ENCODE measurements at regions not wholly inside any gene's neighbourhood (a gene's known extent, or its start where the extent isn't known, plus 50 kb on each side); places are given as distances from the start of the nearest gene placed in this dataset.

DNA sequence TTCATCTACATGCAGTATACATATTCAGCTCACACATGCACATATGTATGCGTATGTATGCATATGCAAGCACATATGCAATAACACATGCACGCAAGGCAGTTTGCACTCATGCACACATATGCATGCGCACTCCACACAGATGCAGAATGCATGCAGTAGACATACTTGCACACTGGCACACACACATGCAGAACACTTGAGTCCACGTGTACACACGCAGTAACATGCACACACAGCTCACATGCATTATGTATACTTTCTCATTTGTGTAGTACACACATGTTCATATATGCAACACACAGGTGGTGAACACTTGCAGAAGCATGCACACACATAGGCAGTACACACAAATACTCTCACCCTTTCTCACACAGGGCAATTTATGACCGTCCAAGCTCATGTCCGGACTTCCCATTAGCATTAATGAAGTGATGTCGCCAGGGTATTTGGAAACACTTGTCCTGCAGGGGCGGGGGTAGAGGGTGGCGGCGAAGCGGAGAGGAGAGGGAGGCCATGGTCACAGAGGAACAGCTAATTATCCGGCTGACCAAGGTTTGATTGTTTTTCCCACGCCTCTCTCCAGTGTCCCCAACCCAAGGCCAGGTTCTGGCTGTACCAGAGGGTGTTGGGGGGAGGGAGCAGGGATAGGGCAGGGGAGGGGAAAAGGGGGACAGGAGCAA lies 91.3 kb downstream of the VEGFA start:
- DNase-seq, result no peak

DNA sequence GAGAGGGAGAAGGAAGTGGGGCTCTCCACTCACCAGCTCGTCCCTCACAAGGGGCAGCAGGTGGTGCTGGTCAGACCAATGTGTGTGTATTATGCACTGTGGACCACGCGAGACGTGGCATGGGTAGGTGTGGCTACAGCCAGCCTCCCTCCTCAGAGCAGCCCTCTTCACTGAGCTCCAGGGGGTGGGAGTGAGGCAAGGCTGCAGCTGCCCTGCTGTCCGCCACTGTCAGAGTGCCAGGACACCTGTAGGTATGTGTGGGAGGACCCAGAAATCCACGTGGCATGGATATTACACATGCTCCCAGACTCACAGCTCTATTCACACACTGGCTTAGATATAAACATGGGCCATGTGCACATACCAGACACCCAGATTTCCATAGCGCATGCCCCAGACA lies 90.3 kb downstream of the VEGFA start:
- no peak for DNase-seq

DNA sequence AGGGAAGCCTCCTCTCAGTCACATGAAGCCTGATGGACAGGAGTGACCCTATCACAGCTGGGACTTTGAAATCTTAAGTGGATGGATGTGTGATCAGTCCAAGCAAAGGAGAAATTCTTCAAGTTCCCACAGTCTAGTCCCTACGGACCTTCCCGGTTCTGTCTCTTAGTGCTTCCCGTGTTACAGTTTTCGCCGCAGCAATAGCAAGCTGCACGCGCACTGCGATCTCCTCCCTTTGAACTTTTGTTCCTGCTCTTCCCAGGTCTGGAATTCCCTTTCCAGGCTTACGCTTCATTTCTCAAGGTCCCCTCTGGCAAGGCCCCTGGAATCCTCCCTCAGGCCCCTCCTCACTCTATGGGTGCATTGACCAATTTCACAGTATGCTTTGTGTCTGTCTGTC lies 89.2 kb downstream of the VEGFA start:
- no peak for DNase-seq

DNA sequence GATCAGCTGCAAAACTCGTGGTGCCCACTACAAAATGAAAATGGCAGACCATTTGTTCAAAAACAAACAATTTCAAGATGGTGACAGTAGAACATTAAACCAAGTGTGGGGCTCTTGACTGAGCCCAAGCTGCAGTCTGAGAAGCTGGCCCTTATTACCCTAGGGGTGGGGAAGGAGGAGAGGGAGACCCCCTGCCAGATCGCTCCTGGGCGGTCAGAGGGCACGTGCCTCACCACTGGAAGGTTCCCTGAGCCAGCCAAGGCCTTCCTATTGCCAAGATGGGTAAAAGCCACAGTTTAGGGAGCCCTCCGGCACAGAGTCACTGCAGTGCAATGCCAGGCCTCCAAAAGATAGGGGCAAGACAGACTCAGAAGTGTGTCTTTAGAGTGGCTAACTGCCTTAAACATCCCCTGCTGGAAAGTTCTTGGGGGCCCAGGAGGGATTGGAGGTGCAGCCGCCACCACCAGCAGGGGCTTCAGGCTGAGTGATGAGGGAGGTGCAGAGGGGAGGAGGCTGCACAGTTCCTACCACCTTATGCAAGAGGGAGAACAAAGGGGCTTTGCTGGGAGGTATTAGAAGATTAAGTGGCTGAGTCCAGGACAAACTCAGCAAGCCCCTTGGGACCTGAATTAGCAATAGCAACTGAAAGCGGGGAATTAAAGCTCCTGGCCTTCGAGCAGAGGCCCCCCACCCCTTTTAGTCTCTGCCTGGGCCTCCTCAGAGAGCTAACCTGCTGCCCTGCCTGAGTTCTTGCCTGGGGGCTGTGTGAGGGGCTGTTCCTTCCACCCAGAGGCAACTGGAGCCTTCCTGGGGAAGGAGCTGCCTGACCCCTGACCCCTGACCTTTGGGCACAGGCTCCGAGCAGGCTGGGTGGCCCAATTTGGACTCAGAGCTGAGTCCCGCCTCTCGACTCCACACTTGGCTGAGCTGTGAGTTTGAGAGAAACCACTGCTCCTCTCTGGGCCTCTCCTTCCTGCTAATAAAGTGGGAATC lies 88.4 kb downstream of the VEGFA start:
- no peak for DNase-seq

DNA sequence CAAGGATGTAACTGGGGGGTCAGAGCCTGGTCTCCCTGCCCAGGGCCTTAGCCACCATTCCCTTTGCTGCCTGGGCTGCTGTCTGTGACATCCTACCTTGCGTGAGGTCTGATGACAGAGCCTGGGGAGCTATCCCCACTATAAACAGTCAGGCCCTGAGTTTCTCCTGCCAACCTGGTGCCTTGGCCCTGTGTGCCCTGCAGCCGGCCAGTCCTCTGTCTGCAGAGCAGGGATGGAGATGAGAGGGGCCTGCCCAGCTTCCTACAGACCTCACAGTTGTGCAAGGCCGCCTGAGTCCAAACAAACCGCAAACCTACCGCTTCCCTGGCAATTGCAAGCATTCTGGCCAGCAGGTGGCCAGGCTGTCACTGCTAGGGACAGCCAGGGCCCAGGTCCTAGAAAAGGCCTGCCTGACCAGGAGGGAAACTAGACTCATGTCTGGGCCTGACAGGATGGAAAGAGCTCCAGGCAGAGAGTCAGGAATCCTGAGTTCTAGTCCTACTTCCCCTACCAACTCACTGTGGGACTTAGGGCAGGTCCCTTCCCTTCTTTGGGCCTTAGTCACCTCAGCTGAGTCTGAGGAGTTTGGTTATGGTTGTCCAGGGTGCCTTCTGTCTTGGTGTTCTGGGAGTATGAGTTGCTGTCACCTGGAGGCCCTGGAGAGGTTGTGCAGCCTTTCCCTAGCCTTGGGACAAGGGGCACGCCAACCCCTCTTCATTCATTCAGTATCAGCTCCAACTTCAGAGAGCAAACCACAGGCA lies 86.2 kb downstream of the VEGFA start:
- DNase-seq, result no peak

DNA sequence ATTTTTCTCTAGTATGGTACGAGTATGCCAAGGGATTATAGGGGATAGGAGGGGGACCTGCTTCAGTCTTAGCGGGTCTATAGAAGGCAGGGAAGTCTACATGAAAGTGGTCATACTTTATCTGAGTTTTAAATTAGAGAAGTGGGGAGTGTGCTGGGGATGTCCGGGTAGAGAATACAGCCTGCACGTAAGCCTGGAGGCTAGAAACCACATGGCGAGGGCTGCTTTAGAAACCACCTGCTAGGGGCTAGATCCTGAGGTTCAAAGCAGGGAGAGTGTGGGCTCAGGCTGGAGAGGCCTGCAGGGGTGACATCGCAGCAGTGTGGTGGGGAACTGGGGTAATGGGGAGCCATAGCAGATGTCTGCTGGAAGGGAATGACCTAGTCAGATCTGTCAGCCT lies 85.2 kb downstream of the VEGFA start:
- no peak for DNase-seq

DNA sequence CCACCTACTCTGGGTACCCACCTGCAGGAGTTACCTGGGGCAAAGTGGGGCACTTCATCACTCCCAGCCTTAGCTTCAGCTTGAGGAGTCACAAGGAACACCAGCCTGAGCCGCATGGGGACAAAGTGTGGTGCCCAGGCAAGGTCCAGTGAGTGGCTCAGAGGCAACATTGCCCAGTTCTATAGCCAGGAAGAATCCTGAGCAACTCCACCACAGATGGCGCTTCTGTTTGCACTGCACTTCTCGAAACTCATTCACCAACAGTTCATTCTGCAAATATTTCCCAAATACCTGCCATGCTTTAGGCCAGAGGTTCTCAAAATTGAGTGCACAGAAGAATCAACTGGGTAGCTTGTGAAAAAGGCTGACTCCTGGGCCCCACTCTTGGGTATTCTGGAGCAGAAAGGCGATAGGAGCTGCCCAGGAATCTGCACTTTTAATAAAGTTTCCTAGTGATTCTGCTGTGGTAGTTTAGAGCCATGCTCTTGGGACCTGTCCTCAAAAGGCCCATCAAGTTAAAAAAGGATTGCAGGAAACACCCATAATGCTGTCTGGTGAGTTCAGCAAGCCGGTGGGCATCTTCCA lies 83.1 kb downstream of the VEGFA start:
- no peak for DNase-seq

DNA sequence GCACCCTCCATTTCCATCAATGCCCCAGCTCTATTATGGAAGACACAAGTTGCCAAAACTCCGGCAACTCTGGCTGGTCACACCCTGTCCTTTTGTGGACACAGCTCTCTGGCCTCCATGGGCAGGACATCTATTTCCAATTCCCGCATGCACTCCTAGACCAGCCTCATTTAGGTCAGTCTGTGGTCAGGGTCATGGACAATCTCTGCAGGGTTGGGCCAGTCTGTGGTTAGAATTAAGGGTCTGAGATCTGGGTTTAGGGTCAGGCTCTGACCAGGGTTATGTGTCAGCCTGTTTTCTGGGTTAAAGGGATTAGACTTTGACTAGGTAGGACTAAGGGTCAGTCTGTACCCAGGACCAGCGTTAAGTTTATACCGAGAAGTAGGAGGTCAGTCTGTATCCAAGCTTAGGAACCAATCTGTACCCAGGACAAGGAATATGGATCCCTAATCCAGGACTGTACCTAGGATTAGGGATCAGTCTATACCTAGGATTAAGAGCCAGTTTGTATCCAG lies 82.4 kb downstream of the VEGFA start:
- DNase-seq, result no peak

DNA sequence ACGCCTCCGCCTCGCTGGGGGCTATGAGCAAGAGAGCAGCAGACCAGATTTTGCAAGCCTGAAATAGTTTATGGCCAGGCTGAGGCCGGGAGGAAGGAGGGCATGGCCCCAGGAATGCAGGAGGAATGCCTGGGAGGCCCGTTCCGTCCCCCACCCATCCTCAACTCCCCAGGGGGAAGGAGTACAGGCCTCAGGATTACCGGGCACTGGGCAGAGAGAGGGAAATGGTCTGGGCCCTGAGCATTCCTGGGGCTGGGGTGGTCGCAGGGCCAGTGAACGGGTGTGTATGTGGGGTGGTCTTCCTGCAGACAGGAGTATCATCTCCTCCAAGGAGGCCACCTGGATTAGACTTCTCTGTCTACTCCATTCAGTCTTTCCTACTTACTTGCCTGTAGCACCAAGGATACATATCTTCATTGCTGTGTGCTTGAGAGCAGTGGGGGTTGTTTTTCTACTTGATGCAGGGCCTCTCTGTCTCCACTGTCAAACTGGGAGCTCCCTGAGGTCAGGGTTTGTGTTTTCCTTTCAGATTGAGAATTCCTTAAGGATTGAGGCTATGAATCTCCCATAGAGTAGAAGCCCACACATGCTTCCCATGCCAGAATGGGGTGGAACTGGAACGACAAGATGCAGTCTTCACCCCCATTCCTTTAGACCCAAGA lies 81.3 kb downstream of the VEGFA start:
- DNase-seq, result no peak

DNA sequence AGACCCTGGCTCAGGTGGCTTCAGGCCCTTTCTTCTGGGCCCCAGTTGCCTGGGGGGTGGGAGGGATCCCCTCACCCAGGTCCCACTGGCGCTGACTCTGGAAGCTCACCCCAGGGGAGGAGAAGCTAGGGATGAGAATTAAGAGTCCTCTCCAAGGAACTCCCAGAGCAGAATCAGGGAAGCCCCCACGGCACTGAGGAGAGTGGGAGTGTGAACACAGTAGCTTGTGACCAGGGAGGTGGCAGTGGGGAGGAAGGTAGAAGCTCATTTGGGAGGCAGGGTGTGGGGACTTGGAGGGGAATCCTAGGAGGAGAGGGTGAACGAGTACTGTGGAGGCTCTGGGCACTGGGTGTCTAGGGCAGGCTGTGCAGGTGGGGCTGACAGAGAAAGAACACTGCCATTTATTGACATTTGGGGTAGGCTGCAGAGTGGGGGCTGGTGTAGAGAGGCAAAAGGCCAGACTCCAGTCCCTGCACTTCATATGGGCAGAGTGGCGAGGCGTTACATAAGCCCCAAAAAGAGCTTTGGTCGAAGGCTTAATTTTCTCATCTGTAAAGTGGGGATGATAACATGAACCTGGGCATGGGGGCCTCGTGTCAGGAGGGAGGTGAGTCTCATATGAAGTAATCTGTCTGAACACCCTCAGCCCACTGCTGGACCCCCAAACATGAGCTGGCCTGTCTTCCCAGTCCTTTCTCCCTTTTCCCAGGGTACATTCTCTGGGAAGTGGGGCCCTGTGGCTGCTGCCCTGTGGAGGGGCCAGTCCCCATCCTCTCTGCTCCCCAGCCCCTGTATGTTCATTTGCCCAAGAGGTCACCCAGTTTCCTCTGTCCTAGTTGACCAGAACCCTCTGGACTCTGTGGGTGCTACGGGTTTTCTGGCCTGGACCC lies 80.5 kb downstream of the VEGFA start:
- DNase-seq, result no peak

DNA sequence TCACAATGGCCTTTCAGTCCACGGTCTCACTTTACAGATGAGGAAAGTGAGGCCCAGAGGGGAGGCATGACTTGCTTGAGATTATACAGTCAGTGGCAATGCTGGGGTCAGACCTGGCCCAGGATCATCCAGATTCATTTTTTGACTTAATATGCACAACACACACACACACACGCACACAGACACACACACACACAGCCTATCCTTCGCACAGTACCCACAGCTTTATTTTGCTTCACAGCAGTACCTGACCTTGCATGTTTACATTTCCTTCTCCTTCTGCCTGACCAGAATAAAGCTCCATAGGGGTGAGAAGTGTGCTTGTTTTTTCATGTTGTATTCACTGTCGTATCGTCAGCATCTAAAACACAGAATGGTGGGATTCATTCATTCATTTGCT lies 79.8 kb downstream of the VEGFA start:
- no peak for DNase-seq

DNA sequence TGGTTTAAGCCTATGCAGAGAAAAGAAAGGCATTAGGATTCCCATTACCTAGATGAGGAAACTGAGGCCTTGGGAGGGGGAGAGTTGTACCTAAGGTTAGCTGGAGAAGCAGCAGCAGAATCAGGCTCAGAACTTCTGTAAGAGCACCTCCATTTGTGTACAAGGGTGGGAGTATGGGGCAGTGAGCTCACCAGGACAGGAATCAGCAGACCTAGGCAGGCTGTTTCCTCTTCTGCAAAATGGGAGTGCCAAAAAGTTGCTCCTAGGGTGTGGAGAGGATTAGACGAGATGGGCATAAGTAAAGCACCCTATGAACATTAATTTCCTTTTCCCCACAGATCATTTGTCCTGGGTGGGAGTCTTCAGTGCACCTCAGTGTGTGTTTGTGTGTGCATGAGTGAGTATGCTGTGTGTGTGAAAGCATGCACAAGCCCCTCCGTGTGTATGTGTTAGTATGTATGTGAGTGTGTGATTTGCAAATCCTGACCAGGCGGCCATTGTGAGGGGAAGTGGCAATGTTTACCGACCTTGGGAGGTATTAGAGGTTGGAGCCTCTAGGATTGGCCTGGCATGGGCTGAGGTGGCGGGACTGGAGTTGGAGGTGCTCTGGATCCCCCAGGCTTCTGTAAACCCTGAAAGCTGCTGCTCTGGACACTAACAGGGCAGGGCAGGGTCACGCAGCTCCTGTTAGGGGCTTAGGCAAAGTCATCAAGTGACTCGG lies 78.8 kb downstream of the VEGFA start:
- no peak for DNase-seq

DNA sequence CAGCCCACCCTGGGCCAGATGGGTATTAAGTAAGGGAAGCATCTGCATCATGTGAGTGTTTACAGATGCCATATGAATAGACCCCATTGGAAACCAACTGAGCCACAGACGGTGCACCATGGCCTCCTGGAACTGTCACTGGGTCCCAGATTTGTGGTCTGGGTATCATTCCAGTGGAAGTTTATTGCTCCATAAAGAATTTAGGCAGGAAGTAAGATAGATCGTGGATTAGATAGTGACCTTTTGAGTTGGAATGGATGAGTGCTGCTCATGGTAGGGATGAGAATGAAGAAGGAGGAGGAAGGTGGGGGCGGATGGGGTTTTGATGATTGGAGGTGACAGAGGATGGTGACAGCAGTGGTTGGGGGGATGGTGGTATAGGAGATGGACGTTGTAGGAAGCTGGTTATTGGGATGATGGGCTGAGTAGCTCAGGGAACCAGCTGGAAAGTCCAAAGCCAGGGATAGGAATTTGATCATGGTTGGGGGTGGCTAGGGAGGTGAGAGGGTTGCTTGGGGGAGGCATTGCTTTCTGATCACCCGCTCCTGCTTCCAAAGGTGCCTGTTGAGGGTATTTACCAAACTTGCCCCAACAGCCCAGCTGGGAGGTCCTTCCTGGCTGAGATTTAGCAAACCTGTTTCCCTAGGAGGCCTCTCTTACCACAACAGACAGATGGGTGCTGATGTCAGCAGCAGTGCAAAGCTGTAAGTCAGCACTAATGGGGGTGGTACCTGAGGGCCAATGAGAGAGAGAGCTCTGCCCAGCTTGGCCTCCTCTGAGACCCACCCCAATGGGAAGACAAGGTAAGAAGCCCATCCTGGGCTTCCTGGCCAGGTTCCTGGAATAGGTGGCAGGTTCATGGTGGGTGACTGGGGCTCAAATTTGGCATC lies 78.0 kb downstream of the VEGFA start:
- no peak for DNase-seq

DNA sequence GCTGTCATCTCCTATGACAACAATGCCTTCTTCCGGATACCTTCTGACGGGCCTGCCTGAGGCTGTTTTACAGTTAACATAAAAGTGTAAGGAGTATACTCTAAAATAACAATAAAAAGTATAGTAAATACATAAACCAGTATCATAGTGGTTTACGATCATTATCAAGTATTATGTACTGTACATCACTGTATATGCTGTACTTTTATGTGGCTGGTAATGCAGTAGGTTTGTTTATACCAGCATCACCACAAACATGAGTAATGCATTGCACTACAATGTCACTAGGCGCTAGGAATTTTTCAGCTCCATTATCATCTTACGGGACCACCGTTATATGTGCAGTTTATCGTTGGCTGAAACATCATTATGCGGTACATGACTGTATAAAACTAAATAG lies 76.5 kb downstream of the VEGFA start:
- DNase-seq, result no peak

DNA sequence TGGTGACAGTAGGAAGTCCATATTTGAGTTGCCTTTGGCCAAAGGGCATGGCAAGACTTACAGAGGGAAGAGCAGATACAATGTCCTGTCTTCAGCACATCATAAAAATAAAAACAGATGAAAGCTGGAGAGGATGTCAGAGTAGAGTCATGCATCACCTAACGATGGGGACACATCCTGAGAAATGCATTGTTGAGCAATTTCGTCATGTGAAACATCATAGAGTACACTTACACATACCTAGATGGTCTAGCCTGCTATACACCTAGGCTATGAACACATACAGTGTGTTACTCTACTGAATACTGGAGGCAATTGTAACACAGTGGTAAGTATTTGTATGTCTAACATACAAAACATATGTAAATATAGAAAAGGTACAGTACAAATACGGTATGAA lies 75.6 kb downstream of the VEGFA start:
- no peak for DNase-seq

DNA sequence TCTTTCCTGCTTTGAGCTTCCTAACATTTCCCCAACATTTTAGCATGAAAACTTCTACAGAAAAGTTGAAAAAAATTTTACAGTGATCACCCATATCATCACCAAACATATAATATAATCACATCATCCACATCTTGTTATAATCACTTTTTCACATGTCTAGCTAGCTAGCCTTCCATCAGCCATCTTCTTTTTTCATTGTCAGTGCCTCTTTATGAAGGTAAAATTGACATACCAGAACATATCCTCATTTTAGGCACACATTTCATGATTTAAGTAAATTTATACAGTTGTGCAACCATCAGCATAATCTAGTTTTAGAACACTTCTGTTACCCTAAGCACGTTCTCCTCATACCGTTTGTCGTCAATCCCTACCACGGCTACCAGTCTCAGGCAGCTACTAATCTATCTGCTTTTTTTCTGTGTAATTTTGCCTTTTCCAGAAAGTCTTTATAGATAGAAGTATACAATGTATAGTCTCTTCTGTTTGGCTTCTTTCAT lies 73.7 kb downstream of the VEGFA start:
- no peak for DNase-seq

DNA sequence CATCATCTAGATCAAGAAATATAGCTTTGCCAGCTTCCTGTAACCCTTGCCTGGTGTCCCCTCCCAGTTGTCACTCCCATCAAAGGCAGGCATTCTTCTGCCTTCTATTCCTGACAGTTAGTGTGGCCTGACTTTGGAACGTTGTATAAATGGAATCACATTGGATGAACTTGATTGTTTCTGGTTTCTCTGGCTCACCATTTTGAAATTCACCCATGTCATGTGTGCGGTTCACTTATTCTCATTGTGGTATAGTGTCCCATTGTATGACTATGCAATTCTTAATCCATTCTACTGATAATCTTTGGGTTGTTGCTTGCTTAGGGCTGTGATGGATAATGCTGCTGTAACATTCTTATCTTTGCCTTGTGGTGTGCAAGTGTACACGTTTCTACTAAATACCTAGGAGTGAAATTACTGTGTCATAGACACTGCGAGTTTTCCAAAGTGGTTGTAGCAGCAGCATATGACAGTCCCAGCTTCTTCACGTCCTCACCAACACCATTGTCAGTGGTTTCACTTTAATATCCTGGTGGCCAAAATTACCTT lies 73.2 kb downstream of the VEGFA start:
- no peak for DNase-seq

DNA sequence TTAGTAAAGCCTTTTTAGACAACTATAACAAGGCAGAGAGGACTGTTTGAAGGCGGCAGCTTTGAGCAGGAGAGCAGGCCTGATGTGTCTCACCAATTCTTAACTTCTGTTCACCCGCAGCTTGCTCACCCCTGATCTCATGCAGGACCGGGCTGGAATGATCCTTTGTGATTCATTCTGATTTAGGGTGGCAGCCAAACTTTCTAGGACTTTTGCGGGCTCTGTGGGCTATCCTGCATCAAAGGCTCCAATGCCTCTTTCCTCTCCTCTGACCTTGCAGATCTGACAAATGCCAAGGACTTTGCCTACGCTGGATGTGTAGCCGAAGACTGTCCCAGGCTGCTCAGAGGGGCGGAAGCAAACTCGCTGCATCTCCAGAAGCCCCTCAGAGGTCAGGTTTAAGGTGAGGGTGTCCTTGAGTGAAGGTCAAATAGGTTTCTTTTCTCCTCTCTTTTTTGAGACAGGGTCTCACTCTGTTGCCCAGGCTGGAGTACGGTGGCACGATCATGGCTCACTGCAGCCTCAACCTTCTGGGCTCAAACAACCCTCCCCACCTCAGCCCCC lies 72.3 kb downstream of the VEGFA start:
- DNase-seq, result no peak
